Panc1 (cell line): ENCODE measurements at regions not wholly inside any gene's neighbourhood (a gene's known extent, or its start where the extent isn't known, plus 50 kb on each side); places are given as distances from the start of the nearest gene placed in this dataset.

Experiments
- ATAC-seq: fragments of 200-7000 bp; cut with Tn5 transposase; 2 replicates; pipeline ENCODE4 v1.9.1; 2020; ENCODE audit warnings: mild to moderate bottlenecking, moderate library complexity
- BruUV-seq: library from RNA; stranded (reverse); fragments of 400-500 nt; replicated peaks from 2 replicates; lab custom pipeline; 2021; lab: Mats Ljungman, UMichigan
- CTCF ChIA-PET: fragments of 300-600 bp; sonication (Branson Sonifier 250); formaldehyde crosslinking; loops from one replicate; lab custom pipeline; 2022; ENCODE audit warnings: antibody characterized with exemption; lab: Charles Lee
- POLR2A ChIA-PET: fragments of 300-600 bp; sonication (Branson Sonifier 250); formaldehyde crosslinking; loops from one replicate; lab custom pipeline; 2022; ENCODE audit warnings: antibody characterized with exemption; lab: Charles Lee
- DNase-seq: peaks from one replicate; pipeline ENCODE4 v3.0.0-alpha.2; 2010; ENCODE audit warnings: low read depth, low spot score
- H3K27ac ChIP-seq: 2 replicates; pipeline ENCODE4 v1.5.1; 2011; ENCODE audit warnings: mild to moderate bottlenecking, low read length, inconsistent platforms
- H3K27me3 ChIP-seq: fragments of 200-500 bp; sonication (Bioruptor generic); 2 replicates; pipeline ENCODE4 v1.6.0; 2014; ENCODE audit warnings: low read length, inconsistent platforms; ENCODE audit not compliant: control insufficient read depth, insufficient read depth
- H3K36me3 ChIP-seq: fragments of 200-500 bp; sonication (Bioruptor generic); 2 replicates; pipeline ENCODE4 v1.5.1; 2014; ENCODE audit warnings: inconsistent platforms, mild to moderate bottlenecking, low read length, moderate library complexity; ENCODE audit not compliant: control insufficient read depth, insufficient read depth
- H3K4me1 ChIP-seq: 2 replicates; pipeline ENCODE4 v1.5.1; 2011; ENCODE audit warnings: inconsistent platforms, mild to moderate bottlenecking, low read length, moderate library complexity; ENCODE audit not compliant: control insufficient read depth, insufficient read depth
- H3K4me3 ChIP-seq, 2 experiments: 2 replicates each; pipeline ENCODE4 v1.5.1; 2011 to 2012; ENCODE audit warnings: low read depth in 2 of 2, low read length in 2 of 2, mild to moderate bottlenecking in 2 of 2, inconsistent platforms in 1 of 2, moderate library complexity in 1 of 2
- H3K9me3 ChIP-seq: fragments of 200-500 bp; sonication (Bioruptor generic); 2 replicates; pipeline ENCODE4 v1.5.1; 2014; ENCODE audit warnings: low read depth, mild to moderate bottlenecking, inconsistent platforms, low read length, moderate library complexity; ENCODE audit not compliant: control insufficient read depth, insufficient read depth
- POLR2AphosphoS5 ChIP-seq: IDR thresholded peaks from 2 replicates; pipeline ENCODE4 v1.6.1; 2012; ENCODE audit warnings: mild to moderate bottlenecking, low read depth, low read length, moderate library complexity
- SIN3A ChIP-seq: IDR thresholded peaks from 2 replicates; pipeline ENCODE4 v1.6.1; 2012; ENCODE audit warnings: low read depth, mild to moderate bottlenecking, low read length, moderate library complexity, borderline replicate concordance; ENCODE audit not compliant: insufficient read depth
- TCF7L2 ChIP-seq: IDR thresholded peaks from 2 replicates; pipeline ENCODE4 v1.6.1; 2011; ENCODE audit warnings: mild to moderate bottlenecking, low read depth, low read length, inconsistent platforms
- in situ Hi-C: cut with HindIII; loops from 2 replicates; pipeline ENCODE4 v1.10.0; 2016; ENCODE audit warnings: low sequenced_read_pairs, low pct_unique_long_range_greater_than_20kb
- intact Hi-C: fragments of 100-400 bp; cut with micrococcal nuclease; formaldehyde crosslinking; loops from one replicate; pipeline ENCODE4 v1.10.0; 2022; ENCODE audit not compliant: unreplicated experiment
- TF ChIP-seq, protein P1 (sequence below): fragments of 450-650 bp; IDR thresholded peaks from 2 replicates; pipeline ENCODE4 v1.5.1; 2017; ENCODE audit warnings: mild to moderate bottlenecking
- TF ChIP-seq, protein P2 (sequence below), 2 experiments: IDR thresholded peaks; 2 replicates each; pipeline ENCODE4 v1.6.1; 2011 to 2012; ENCODE audit warnings: low read depth in 2 of 2, control low read depth in 1 of 2, low read length in 1 of 2, mild to moderate bottlenecking in 1 of 2, moderate library complexity in 1 of 2; ENCODE audit not compliant: insufficient read depth in 1 of 2

DNA sequence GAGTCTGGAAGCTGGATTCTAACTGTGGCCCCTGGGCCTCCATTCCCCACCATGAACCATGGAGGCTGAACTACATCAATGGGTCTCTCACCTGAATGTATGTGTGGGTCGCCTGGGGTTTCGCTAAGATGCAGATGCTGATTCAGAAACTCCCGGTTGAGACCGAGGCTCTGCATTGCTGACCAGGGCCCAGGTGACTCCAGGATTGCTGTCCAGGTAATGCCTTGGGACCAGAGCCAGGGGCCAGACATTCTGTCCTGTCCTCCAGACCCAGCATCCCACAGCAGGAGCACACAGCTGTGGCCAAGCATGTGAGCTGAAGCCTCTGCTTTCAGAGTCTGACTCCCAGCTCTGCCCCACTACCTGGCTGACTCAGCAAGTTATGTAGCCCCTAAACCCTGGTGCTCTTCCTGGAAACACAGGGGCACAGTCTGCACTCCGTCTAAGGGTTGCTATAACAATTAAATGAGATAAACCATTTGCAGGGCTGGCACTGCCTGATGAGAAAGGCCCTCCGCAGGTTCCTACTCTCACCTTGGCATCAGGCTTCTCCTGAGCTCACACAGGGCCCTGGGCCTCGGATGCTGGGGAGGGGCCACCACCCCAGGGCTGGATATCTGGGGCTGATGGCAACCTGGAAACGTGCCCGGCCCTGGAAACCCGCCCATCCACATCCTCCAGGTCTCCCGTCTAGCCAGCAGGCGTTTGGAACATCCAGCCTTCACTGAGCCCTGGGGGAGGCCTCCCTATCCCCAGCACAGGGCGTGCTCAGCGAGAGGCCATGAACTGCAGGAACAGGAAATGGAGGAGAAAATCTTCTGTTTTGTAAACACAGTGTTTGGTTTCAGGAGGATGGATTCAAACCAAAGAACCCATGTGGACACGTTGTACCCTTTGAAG is 175.7 kb downstream of the DLL1 start:
- POLR2A ChIA-PET: no interaction called here
- TF ChIP-seq SIN3A (no peak), TCF7L2 (no peak), POLR2AphosphoS5 (no peak)
- TF ChIP-seq, protein P1, sequence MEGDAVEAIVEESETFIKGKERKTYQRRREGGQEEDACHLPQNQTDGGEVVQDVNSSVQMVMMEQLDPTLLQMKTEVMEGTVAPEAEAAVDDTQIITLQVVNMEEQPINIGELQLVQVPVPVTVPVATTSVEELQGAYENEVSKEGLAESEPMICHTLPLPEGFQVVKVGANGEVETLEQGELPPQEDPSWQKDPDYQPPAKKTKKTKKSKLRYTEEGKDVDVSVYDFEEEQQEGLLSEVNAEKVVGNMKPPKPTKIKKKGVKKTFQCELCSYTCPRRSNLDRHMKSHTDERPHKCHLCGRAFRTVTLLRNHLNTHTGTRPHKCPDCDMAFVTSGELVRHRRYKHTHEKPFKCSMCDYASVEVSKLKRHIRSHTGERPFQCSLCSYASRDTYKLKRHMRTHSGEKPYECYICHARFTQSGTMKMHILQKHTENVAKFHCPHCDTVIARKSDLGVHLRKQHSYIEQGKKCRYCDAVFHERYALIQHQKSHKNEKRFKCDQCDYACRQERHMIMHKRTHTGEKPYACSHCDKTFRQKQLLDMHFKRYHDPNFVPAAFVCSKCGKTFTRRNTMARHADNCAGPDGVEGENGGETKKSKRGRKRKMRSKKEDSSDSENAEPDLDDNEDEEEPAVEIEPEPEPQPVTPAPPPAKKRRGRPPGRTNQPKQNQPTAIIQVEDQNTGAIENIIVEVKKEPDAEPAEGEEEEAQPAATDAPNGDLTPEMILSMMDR: no peak
- TF ChIP-seq, protein P2, sequence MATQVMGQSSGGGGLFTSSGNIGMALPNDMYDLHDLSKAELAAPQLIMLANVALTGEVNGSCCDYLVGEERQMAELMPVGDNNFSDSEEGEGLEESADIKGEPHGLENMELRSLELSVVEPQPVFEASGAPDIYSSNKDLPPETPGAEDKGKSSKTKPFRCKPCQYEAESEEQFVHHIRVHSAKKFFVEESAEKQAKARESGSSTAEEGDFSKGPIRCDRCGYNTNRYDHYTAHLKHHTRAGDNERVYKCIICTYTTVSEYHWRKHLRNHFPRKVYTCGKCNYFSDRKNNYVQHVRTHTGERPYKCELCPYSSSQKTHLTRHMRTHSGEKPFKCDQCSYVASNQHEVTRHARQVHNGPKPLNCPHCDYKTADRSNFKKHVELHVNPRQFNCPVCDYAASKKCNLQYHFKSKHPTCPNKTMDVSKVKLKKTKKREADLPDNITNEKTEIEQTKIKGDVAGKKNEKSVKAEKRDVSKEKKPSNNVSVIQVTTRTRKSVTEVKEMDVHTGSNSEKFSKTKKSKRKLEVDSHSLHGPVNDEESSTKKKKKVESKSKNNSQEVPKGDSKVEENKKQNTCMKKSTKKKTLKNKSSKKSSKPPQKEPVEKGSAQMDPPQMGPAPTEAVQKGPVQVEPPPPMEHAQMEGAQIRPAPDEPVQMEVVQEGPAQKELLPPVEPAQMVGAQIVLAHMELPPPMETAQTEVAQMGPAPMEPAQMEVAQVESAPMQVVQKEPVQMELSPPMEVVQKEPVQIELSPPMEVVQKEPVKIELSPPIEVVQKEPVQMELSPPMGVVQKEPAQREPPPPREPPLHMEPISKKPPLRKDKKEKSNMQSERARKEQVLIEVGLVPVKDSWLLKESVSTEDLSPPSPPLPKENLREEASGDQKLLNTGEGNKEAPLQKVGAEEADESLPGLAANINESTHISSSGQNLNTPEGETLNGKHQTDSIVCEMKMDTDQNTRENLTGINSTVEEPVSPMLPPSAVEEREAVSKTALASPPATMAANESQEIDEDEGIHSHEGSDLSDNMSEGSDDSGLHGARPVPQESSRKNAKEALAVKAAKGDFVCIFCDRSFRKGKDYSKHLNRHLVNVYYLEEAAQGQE (IDR thresholded peaks at IDR 0.05; ENCODE audit: insufficient read depth in 1 of 2, low read depth in 2 of 2, low read length in 1 of 2): no peak
- Histone ChIP-seq H3K36me3 (no peaks in the 10 kb centered on the region), H3K4me3 (no peak overlapping the region), H3K4me1 (no peaks in the 10 kb centered on the region), H3K27me3 (no peaks in the 10 kb centered on the region), H3K27ac (no peak overlapping the region), H3K9me3 (peaks cover 8% of the 10 kb centered on the region; the same call in 1 of the 2 replicates)
- ATAC-seq (no peak), DNase-seq (no peak)
- CTCF ChIA-PET: no interaction called here
- in situ Hi-C loops (no loop called here), intact Hi-C loops (no loop called here)
- BruUV-seq: no TSS peak

DNA sequence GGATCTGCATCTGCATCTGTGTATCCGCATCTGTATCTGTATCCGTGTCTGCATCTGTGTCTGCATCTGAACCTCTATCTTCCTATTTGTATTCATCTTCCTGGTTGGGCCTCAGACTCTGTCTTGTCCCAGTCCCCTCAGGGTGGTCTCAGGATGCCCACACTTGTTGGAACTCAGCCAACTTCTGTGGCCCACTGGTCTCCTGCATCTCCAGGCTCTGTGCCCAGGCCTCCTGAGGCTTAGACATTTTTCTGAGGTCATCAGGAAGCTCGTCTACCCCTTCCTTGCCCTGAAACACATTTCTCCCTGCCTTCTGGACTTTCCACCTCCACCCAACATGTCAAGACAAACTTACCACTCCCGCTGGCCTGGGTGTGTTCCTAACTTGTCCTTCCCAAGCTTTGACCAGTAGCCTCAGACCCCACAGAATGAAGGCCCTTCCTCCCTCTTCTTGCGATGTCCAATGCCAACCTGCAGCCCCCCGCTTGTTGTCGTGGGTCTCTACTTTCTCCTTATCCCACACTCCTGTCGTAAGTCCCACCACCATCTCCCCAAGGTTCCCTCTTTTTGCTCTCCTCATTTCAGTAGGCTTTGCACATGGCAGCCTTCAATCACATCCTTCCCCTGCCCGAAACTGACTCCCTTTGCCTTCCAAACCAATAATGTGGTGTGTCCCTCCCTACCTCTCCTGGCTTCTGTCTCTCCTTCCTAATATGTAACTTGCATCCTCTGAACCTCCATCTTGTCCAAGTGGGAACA is 176.5 kb downstream of the DLL1 start:
- in situ Hi-C loops (no loop called here), intact Hi-C loops (no loop called here)
- Histone ChIP-seq H3K36me3 (no peaks in the 10 kb centered on the region), H3K9me3 (no peaks in the 10 kb centered on the region), H3K27ac (no peak overlapping the region), H3K4me3 (no peak overlapping the region), H3K4me1 (no peaks in the 10 kb centered on the region), H3K27me3 (0 out of 2 replicates have a peak, but pooled peaks cover 3% of the 10 kb centered on the region)
- TF ChIP-seq, protein P2 (IDR thresholded peaks at IDR 0.05; ENCODE audit: insufficient read depth in 1 of 2, low read depth in 2 of 2, low read length in 1 of 2): no peak
- TF ChIP-seq SIN3A (no peak), POLR2AphosphoS5 (no peak), TCF7L2 (no peak)
- TF ChIP-seq, protein P1: no peak
- ATAC-seq (no peak), DNase-seq (no peak)
- ChIA-PET POLR2A (no interaction called here), CTCF (no interaction called here)
- no TSS peak for BruUV-seq
